ENCODE measurements at regions not wholly inside any gene's neighbourhood (a gene's known extent, or its start where the extent isn't known, plus 50 kb on each side); places are given as distances from the start of the nearest gene placed in this dataset.
"Not testable (repeated sequence)": the region's sequence is repeated elsewhere in the genome, so short reads cannot be mapped to it uniquely, and the experiment has no call there.

- H4K20me1 ChIP-seq (ENCODE audit: control insufficient read depth, insufficient read depth, low read depth, low read length): no peaks in the 10 kb centered on the region; the same call in 1 of the 2 replicates
- no peak overlapping the region for H3K4me2 ChIP-seq (ENCODE audit: low read length)
- no peak overlapping the region for H3K4me3 ChIP-seq (ENCODE audit: low read length)
- peaks cover 6% of the 10 kb centered on the region for H3K27me3 ChIP-seq (ENCODE audit: control insufficient read depth, low read length)
- H3F3A ChIP-seq (ENCODE audit: control insufficient read depth, insufficient read depth): no peaks in the 10 kb centered on the region
- H3K9me3 ChIP-seq (ENCODE audit: control insufficient read depth, insufficient read depth, low read length): no peaks in the 10 kb centered on the region
- no peak overlapping the region for H3K27ac ChIP-seq (ENCODE audit: low read depth, low read length)
- no peaks in the 10 kb centered on the region for H3K4me1 ChIP-seq (ENCODE audit: control insufficient read depth, low read length)
- H3K36me3 ChIP-seq (ENCODE audit: control insufficient read depth, low read length): no peaks in the 10 kb centered on the region
- no peak for TF ChIP-seq EZH2phosphoT487 (IDR thresholded peaks at IDR 0.05; ENCODE audit: borderline replicate concordance, low read length)
- TF ChIP-seq, protein P1, sequence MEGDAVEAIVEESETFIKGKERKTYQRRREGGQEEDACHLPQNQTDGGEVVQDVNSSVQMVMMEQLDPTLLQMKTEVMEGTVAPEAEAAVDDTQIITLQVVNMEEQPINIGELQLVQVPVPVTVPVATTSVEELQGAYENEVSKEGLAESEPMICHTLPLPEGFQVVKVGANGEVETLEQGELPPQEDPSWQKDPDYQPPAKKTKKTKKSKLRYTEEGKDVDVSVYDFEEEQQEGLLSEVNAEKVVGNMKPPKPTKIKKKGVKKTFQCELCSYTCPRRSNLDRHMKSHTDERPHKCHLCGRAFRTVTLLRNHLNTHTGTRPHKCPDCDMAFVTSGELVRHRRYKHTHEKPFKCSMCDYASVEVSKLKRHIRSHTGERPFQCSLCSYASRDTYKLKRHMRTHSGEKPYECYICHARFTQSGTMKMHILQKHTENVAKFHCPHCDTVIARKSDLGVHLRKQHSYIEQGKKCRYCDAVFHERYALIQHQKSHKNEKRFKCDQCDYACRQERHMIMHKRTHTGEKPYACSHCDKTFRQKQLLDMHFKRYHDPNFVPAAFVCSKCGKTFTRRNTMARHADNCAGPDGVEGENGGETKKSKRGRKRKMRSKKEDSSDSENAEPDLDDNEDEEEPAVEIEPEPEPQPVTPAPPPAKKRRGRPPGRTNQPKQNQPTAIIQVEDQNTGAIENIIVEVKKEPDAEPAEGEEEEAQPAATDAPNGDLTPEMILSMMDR (IDR thresholded peaks at IDR 0.05; ENCODE audit: low read depth, low read length, poor library complexity, severe bottlenecking): no peak
- H3K79me2 ChIP-seq (ENCODE audit: control insufficient read depth, low read length): no peaks in the 10 kb centered on the region
- no peaks in the 10 kb centered on the region for H3K9me2 ChIP-seq (replicated peaks; ENCODE audit: control insufficient read depth, low read length)
Measured at GRCh38 chr9:96108691-96109380, 193.1 kb downstream of the HSD17B3 start.

- TF ChIP-seq, protein P1 (IDR thresholded peaks at IDR 0.05; ENCODE audit: low read depth, low read length, poor library complexity, severe bottlenecking): no peak
- no peak for TF ChIP-seq EZH2phosphoT487 (IDR thresholded peaks at IDR 0.05; ENCODE audit: borderline replicate concordance, low read length)
Measured at GRCh38 chr9:96107436-96107835, 194.5 kb downstream of the HSD17B3 start.

DNA sequence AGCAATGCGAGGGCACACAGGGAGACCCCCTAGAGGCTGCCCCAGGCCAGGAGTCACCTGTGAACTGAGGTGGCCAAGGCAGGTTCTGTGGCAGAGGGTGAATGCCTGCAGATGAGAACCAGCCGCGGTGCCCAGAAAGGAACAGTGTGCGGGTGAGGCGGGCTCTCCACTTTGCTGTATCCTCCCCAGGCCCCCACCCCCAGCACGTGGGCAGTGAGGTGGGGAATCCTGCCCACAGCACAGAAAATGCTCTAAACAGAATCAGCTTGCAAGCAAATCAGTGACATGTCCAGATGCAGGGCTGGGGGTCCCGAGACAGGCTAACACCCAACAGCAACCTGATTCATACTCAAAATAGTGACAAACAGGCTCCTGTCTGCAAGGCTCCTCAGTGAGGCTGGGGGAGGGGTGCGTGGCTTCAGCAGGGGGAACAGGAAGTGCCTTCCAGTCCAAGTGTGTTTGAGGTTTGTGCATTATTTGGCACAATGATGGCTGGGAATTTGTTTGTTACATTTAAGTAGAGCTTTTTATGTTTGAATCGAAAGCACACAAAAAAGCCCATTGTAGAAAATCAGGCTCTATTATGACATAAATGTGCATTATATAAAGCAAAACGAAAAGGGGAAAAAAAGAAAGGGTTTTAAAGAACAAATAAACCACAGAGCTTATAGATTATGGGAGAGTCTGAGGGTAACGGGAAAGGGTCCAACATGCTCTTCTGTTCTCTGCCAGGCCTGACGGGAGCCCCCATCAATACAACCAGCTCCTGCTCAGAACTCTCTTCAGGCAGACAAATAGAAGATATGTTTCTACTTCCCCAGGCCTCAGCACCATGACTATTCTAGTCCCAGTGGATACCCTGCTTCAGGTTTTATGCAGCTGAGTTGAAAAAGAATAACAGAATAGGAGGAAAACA, 201.3 kb downstream of the HSD17B3 start:
- H3K27me3 ChIP-seq (ENCODE audit: control insufficient read depth, low read length): no peaks in the 10 kb centered on the region; the same call in 1 of the 2 replicates
- TF ChIP-seq EZH2phosphoT487 (IDR thresholded peaks at IDR 0.05; ENCODE audit: borderline replicate concordance, low read length): no peak
- TF ChIP-seq, protein P1 (IDR thresholded peaks at IDR 0.05; ENCODE audit: low read depth, low read length, poor library complexity, severe bottlenecking): no peak
- H3K27ac ChIP-seq (ENCODE audit: low read depth, low read length): no peak overlapping the region

More at GRCh38 chr9:96107436-96107835, 194.5 kb downstream of the HSD17B3 start:
- H3K4me1 ChIP-seq (ENCODE audit: control insufficient read depth, low read length): no peaks in the 10 kb centered on the region
- H3K4me3 ChIP-seq (ENCODE audit: low read length): no peak overlapping the region
- H3K9me3 ChIP-seq (ENCODE audit: control insufficient read depth, insufficient read depth, low read length): no peaks in the 10 kb centered on the region
- no peaks in the 10 kb centered on the region for H3F3A ChIP-seq (ENCODE audit: control insufficient read depth, insufficient read depth)
- no peaks in the 10 kb centered on the region; the same call in 1 of the 2 replicates for H4K20me1 ChIP-seq (ENCODE audit: control insufficient read depth, insufficient read depth, low read depth, low read length)
- H3K27ac ChIP-seq (ENCODE audit: low read depth, low read length): no peak overlapping the region
- no peaks in the 10 kb centered on the region for H3K36me3 ChIP-seq (ENCODE audit: control insufficient read depth, low read length)
- H3K4me2 ChIP-seq (ENCODE audit: low read length): no peak overlapping the region
- H3K27me3 ChIP-seq (ENCODE audit: control insufficient read depth, low read length): peaks cover 6% of the 10 kb centered on the region
- no peaks in the 10 kb centered on the region for H3K9me2 ChIP-seq (replicated peaks; ENCODE audit: control insufficient read depth, low read length)
- H3K79me2 ChIP-seq (ENCODE audit: control insufficient read depth, low read length): no peaks in the 10 kb centered on the region

GRCh38 chr9:96090630-96091029, 211.3 kb downstream of the HSD17B3 start:
- not testable (repeated sequence) for H3K9me2 ChIP-seq (replicated peaks; ENCODE audit: control insufficient read depth, low read length); H4K20me1 ChIP-seq (ENCODE audit: control insufficient read depth, insufficient read depth, low read depth, low read length); H3K4me2 ChIP-seq (ENCODE audit: low read length); H3K9me3 ChIP-seq (ENCODE audit: control insufficient read depth, insufficient read depth, low read length); H3K4me3 ChIP-seq (ENCODE audit: low read length); H3K27ac ChIP-seq (ENCODE audit: low read depth, low read length); H3K36me3 ChIP-seq (ENCODE audit: control insufficient read depth, low read length); H3F3A ChIP-seq (ENCODE audit: control insufficient read depth, insufficient read depth); H3K4me1 ChIP-seq (ENCODE audit: control insufficient read depth, low read length); H3K79me2 ChIP-seq (ENCODE audit: control insufficient read depth, low read length); H3K27me3 ChIP-seq (ENCODE audit: control insufficient read depth, low read length)

More for the DNA sequence above, 201.3 kb downstream of the HSD17B3 start:
- no peaks in the 10 kb centered on the region for H3K9me2 ChIP-seq (replicated peaks; ENCODE audit: control insufficient read depth, low read length)
- H3K4me1 ChIP-seq (ENCODE audit: control insufficient read depth, low read length): peaks cover 7% of the 10 kb centered on the region; the same call in 1 of the 2 replicates
- H3K79me2 ChIP-seq (ENCODE audit: control insufficient read depth, low read length): no peaks in the 10 kb centered on the region
- H3K9me3 ChIP-seq (ENCODE audit: control insufficient read depth, insufficient read depth, low read length): no peaks in the 10 kb centered on the region
- no peaks in the 10 kb centered on the region for H3F3A ChIP-seq (ENCODE audit: control insufficient read depth, insufficient read depth)
- H3K4me3 ChIP-seq (ENCODE audit: low read length): no peak overlapping the region
- H3K4me2 ChIP-seq (ENCODE audit: low read length): no peak overlapping the region
- no peaks in the 10 kb centered on the region for H4K20me1 ChIP-seq (ENCODE audit: control insufficient read depth, insufficient read depth, low read depth, low read length)
- no peaks in the 10 kb centered on the region for H3K36me3 ChIP-seq (ENCODE audit: control insufficient read depth, low read length)

Measured in DOHH2 (cell line).